ENCODE measurements at regions not wholly inside any gene's neighbourhood (a gene's known extent, or its start where the extent isn't known, plus 50 kb on each side); places are given as distances from the start of the nearest gene placed in this dataset.

DNA sequence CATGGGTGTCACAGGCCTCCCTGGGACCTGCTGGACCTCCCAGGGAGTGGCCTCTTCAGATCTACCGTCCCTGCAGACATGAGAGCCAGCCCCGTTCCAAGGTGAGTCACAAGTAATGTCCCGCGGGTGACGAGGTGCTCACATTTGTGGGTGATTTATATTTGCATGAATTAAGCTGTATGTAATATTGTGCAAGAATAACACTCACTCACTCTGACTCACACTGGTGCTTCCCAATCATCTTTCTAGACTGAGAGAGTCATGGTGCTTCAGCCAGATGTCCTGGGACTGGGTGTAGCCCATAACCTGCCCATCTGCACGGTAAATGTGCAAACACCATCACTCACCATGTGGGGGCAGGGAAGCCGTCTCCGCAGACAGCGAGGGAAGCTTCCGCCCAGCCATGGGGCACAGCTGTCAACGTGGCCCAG, 347.5 kb upstream of the SALL3 start:
- no peak overlapping the region for H2BK120ac ChIP-seq (ENCODE audit: low read depth, low read length)
- no peak for DNase-seq (ENCODE audit: low spot score)

GRCh38 chr18:78634061-78634696, 345.4 kb upstream of the SALL3 start:
- H3K27me3 ChIP-seq (ENCODE audit: control insufficient read depth in 3 of 3, insufficient read depth in 3 of 3, low read depth in 1 of 3, low read length in 3 of 3) = peaks cover 0 to 2% (median 0%) of the 10 kb centered on the region in 3 experiments
- peaks cover 0 to 6% of the 10 kb centered on the region in 2 donors for H3K4me1 ChIP-seq (ENCODE audit: control insufficient read depth in 2 of 2, insufficient read depth in 1 of 2, low read depth in 1 of 2, low read length in 2 of 2)
- WGBS, 2 donors (ENCODE audit: extremely low coverage in 2 of 2, insufficient read length in 2 of 2, insufficient replicate concordance in 1 of 2) = no CpG with 5 or more reads among the region's 20 CpGs
- no peak overlapping the region for H3K23ac ChIP-seq (ENCODE audit: low read depth, low read length, poor library complexity)
- no peak overlapping the region for H2BK12ac ChIP-seq (ENCODE audit: low read length)
- H3K36me3 ChIP-seq (replicated peaks in 1 of 2; ENCODE audit: control insufficient read depth in 2 of 2, insufficient read depth in 2 of 2, low read length in 2 of 2) = peaks cover 0 to 1% of the 10 kb centered on the region in 2 donors
- no peak overlapping the region for H3K27ac ChIP-seq (replicated peaks; ENCODE audit: low read length)
- no peak overlapping the region for H2AK5ac ChIP-seq (ENCODE audit: low read depth, low read length)
- H3K4me3 ChIP-seq (ENCODE audit: low read length in 2 of 2) = no peak overlapping the region
- H2BK120ac ChIP-seq (ENCODE audit: low read depth, low read length) = no peak overlapping the region
- no peak overlapping the region for H3K9ac ChIP-seq (ENCODE audit: low read depth, low read length, poor library complexity)
- H3K18ac ChIP-seq (ENCODE audit: low read length) = peak overlapping the region; percentile 67
- DNase-seq (ENCODE audit: low spot score) = no peak
- H3K9me3 ChIP-seq (replicated peaks in 1 of 2; ENCODE audit: control insufficient read depth in 2 of 2, insufficient read depth in 1 of 2, low read depth in 1 of 2, low read length in 2 of 2) = peaks cover 0 to 12% of the 10 kb centered on the region in 2 donors
- H3K79me1 ChIP-seq (ENCODE audit: low read depth, low read length) = peaks cover 5% of the 10 kb centered on the region
- no peak overlapping the region for H4K8ac ChIP-seq (ENCODE audit: low read depth, low read length)
- no peak overlapping the region for H3K14ac ChIP-seq (ENCODE audit: low read length)
- H2AFZ ChIP-seq (ENCODE audit: low read length) = no peak overlapping the region
- H2BK5ac ChIP-seq (ENCODE audit: low read length) = no peak overlapping the region
- H3K4ac ChIP-seq (ENCODE audit: low read length) = no peak overlapping the region
- H4K91ac ChIP-seq (ENCODE audit: low read depth, low read length, poor library complexity) = no peak overlapping the region
- no peak overlapping the region for H2BK15ac ChIP-seq (ENCODE audit: low read length)
- no peak overlapping the region for H3K4me2 ChIP-seq (ENCODE audit: insufficient read depth, low read length, poor library complexity, severe bottlenecking)

More for the DNA sequence above, 347.5 kb upstream of the SALL3 start:
- H3K36me3 ChIP-seq (replicated peaks in 1 of 2; ENCODE audit: control insufficient read depth in 2 of 2, insufficient read depth in 2 of 2, low read length in 2 of 2) = peaks cover 0 to 1% of the 10 kb centered on the region in 2 donors
- H4K91ac ChIP-seq (ENCODE audit: low read depth, low read length, poor library complexity) = no peak overlapping the region
- H2AFZ ChIP-seq (ENCODE audit: low read length) = no peak overlapping the region
- peaks cover 3% of the 10 kb centered on the region for H3K79me1 ChIP-seq (ENCODE audit: low read depth, low read length)
- H3K23ac ChIP-seq (ENCODE audit: low read depth, low read length, poor library complexity) = peak overlapping the region; percentile 44
- H4K8ac ChIP-seq (ENCODE audit: low read depth, low read length) = no peak overlapping the region
- peak overlapping the region; percentile 36 for H3K18ac ChIP-seq (ENCODE audit: low read length)
- peaks cover 0 to 2% (median 0%) of the 10 kb centered on the region in 3 experiments for H3K27me3 ChIP-seq (ENCODE audit: control insufficient read depth in 3 of 3, insufficient read depth in 3 of 3, low read depth in 1 of 3, low read length in 3 of 3)
- WGBS, 2 donors (ENCODE audit: extremely low coverage in 2 of 2, insufficient read length in 2 of 2, insufficient replicate concordance in 1 of 2) = no CpG with 5 or more reads among the region's 11 CpGs
- no peak overlapping the region for H2BK12ac ChIP-seq (ENCODE audit: low read length)
- H2AK5ac ChIP-seq (ENCODE audit: low read depth, low read length) = peak overlapping the region; percentile 19
- no peak overlapping the region for H3K4me2 ChIP-seq (ENCODE audit: insufficient read depth, low read length, poor library complexity, severe bottlenecking)
- H3K9me3 ChIP-seq (replicated peaks in 1 of 2; ENCODE audit: control insufficient read depth in 2 of 2, insufficient read depth in 1 of 2, low read depth in 1 of 2, low read length in 2 of 2) = peaks cover 0 to 14% of the 10 kb centered on the region in 2 donors
- H3K14ac ChIP-seq (ENCODE audit: low read length) = peak overlapping the region; percentile 95
- no peak overlapping the region for H3K4me3 ChIP-seq (ENCODE audit: low read length in 2 of 2)
- H2BK5ac ChIP-seq (ENCODE audit: low read length) = no peak overlapping the region
- no peak overlapping the region for H2BK15ac ChIP-seq (ENCODE audit: low read length)
- no peak overlapping the region for H3K4ac ChIP-seq (ENCODE audit: low read length)
- H3K27ac ChIP-seq (replicated peaks; ENCODE audit: low read length) = no peak overlapping the region
- peaks cover 0 to 6% of the 10 kb centered on the region in 2 donors for H3K4me1 ChIP-seq (ENCODE audit: control insufficient read depth in 2 of 2, insufficient read depth in 1 of 2, low read depth in 1 of 2, low read length in 2 of 2)
- H3K9ac ChIP-seq (ENCODE audit: low read depth, low read length, poor library complexity) = no peak overlapping the region

- H3K27ac ChIP-seq (replicated peaks; ENCODE audit: low read length) = no peak overlapping the region
- peaks cover 0 to 1% of the 10 kb centered on the region in 2 donors for H3K36me3 ChIP-seq (replicated peaks in 1 of 2; ENCODE audit: control insufficient read depth in 2 of 2, insufficient read depth in 2 of 2, low read length in 2 of 2)
- H3K9ac ChIP-seq (ENCODE audit: low read depth, low read length, poor library complexity) = no peak overlapping the region
- no peak overlapping the region for H3K23ac ChIP-seq (ENCODE audit: low read depth, low read length, poor library complexity)
- H2AK5ac ChIP-seq (ENCODE audit: low read depth, low read length) = no peak overlapping the region
- no peak overlapping the region for H2AFZ ChIP-seq (ENCODE audit: low read length)
- H3K18ac ChIP-seq (ENCODE audit: low read length) = no peak overlapping the region
- no peak overlapping the region for H4K91ac ChIP-seq (ENCODE audit: low read depth, low read length, poor library complexity)
- H3K79me1 ChIP-seq (ENCODE audit: low read depth, low read length) = peaks cover 5% of the 10 kb centered on the region
- no peak overlapping the region for H2BK12ac ChIP-seq (ENCODE audit: low read length)
- H3K14ac ChIP-seq (ENCODE audit: low read length) = no peak overlapping the region
- no peak for DNase-seq (ENCODE audit: low spot score)
- peaks cover 0 to 2% (median 0%) of the 10 kb centered on the region in 3 experiments for H3K27me3 ChIP-seq (ENCODE audit: control insufficient read depth in 3 of 3, insufficient read depth in 3 of 3, low read depth in 1 of 3, low read length in 3 of 3)
- peaks cover 0 to 11% of the 10 kb centered on the region in 2 donors for H3K4me1 ChIP-seq (ENCODE audit: control insufficient read depth in 2 of 2, insufficient read depth in 1 of 2, low read depth in 1 of 2, low read length in 2 of 2)
- H3K4ac ChIP-seq (ENCODE audit: low read length) = no peak overlapping the region
- no peak overlapping the region for H2BK15ac ChIP-seq (ENCODE audit: low read length)
- peaks cover 0 to 12% of the 10 kb centered on the region in 2 donors for H3K9me3 ChIP-seq (replicated peaks in 1 of 2; ENCODE audit: control insufficient read depth in 2 of 2, insufficient read depth in 1 of 2, low read depth in 1 of 2, low read length in 2 of 2)
- no CpG with 5 or more reads among the region's 29 CpGs for WGBS, 2 donors (ENCODE audit: extremely low coverage in 2 of 2, insufficient read length in 2 of 2, insufficient replicate concordance in 1 of 2)
- no peak overlapping the region for H2BK120ac ChIP-seq (ENCODE audit: low read depth, low read length)
- H3K4me2 ChIP-seq (ENCODE audit: insufficient read depth, low read length, poor library complexity, severe bottlenecking) = no peak overlapping the region
- H4K8ac ChIP-seq (ENCODE audit: low read depth, low read length) = no peak overlapping the region
- H3K4me3 ChIP-seq (ENCODE audit: low read length in 2 of 2) = no peak overlapping the region
- no peak overlapping the region for H2BK5ac ChIP-seq (ENCODE audit: low read length)
Observed at GRCh38 chr18:78635093-78635800, 344.4 kb upstream of the SALL3 start.

DNA sequence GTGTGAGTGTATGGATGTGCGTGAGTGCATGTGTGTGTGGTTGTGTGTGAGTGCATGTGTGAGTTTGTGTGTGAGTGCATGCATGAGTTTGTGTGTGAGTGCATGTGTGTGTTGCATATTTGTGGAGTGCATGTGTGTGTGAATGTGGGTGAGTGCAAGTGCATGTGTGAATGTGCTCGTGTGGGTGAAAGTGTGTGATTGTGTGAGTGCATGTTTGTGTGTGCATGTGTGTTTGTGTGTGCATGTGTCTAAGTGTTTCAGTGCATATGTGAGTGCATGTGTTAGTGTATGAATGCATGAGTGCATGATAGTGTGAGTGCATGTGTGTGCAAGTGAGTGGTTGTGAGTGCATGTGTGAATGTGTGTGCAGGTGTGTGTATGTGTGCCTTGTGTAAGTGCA, 343.4 kb upstream of the SALL3 start:
- Histone ChIP-seq H3K4me3 (ENCODE audit: low read length in 2 of 2) (peak overlapping the region in 1 of 2 donors; percentile 72), H3K79me1 (ENCODE audit: low read depth, low read length) (peaks cover 5% of the 10 kb centered on the region), H3K23ac (ENCODE audit: low read depth, low read length, poor library complexity) (peak overlapping the region; percentile 10), H3K9me3 (replicated peaks in 1 of 2; ENCODE audit: control insufficient read depth in 2 of 2, insufficient read depth in 1 of 2, low read depth in 1 of 2, low read length in 2 of 2) (peaks cover 0 to 10% of the 10 kb centered on the region in 2 donors), H2BK120ac (ENCODE audit: low read depth, low read length) (no peak overlapping the region), H2BK15ac (ENCODE audit: low read length) (no peak overlapping the region), H3K4me1 (ENCODE audit: control insufficient read depth in 2 of 2, insufficient read depth in 1 of 2, low read depth in 1 of 2, low read length in 2 of 2) (peaks cover 0 to 14% of the 10 kb centered on the region in 2 donors), H2AK5ac (ENCODE audit: low read depth, low read length) (no peak overlapping the region), H4K91ac (ENCODE audit: low read depth, low read length, poor library complexity) (peak overlapping the region; percentile 90), H2BK12ac (ENCODE audit: low read length) (no peak overlapping the region), H3K18ac (ENCODE audit: low read length) (no peak overlapping the region), H2BK5ac (ENCODE audit: low read length) (no peak overlapping the region), H3K4me2 (ENCODE audit: insufficient read depth, low read length, poor library complexity, severe bottlenecking) (no peak overlapping the region), H3K4ac (ENCODE audit: low read length) (no peak overlapping the region), H3K27me3 (ENCODE audit: control insufficient read depth in 3 of 3, insufficient read depth in 3 of 3, low read depth in 1 of 3, low read length in 3 of 3) (peaks cover 0 to 2% (median 0%) of the 10 kb centered on the region in 3 experiments), H3K9ac (ENCODE audit: low read depth, low read length, poor library complexity) (peak overlapping the region; percentile 75), H3K14ac (ENCODE audit: low read length) (no peak overlapping the region), H3K36me3 (replicated peaks in 1 of 2; ENCODE audit: control insufficient read depth in 2 of 2, insufficient read depth in 2 of 2, low read length in 2 of 2) (peaks cover 0 to 1% of the 10 kb centered on the region in 2 donors), H2AFZ (ENCODE audit: low read length) (no peak overlapping the region), H3K27ac (replicated peaks; ENCODE audit: low read length) (no peak overlapping the region), H4K8ac (ENCODE audit: low read depth, low read length) (no peak overlapping the region)
- no peak for DNase-seq (ENCODE audit: low spot score)
- WGBS, 2 donors (ENCODE audit: extremely low coverage in 2 of 2, insufficient read length in 2 of 2, insufficient replicate concordance in 1 of 2) = no CpG with 5 or more reads among the region's 2 CpGs

All from neuronal stem cell (in vitro differentiated cells).